ENCODE measurements at regions not wholly inside any gene's neighbourhood (a gene's known extent, or its start where the extent isn't known, plus 50 kb on each side); places are given as distances from the start of the nearest gene placed in this dataset.

DNA sequence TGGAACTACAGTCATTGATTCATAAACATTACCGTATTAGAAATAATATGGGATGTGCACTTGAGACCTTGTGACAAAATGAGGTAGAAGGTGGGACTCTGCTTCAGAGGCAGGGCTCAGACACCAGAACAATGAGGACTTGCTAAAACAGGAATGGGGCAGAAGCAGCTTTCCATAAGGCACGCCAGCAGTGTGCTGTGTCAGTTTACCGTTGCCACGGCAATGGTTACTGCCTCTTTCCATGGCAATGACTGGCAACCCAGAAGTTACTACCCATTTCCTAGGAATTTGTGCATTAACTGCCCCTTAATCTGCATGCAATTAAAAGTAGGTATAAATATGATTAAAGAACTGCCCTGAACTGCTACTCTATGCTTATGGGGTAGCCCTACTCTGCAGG, 169.0 kb downstream of the CHRM3 start:
- H3K27ac Mint-ChIP-seq = peak overlapping the region; percentile 17; the same call in 1 of the 2 replicates
- Histone ChIP-seq H2AFZ (no peak overlapping the region), H3K9me2 (ENCODE audit: insufficient read depth) (0 out of 2 replicates have a peak, but pooled peaks cover 2% of the 10 kb centered on the region), H3K4me2 (no peak overlapping the region), H3K4me3 (no peak overlapping the region), H3K36me3 (ENCODE audit: insufficient read depth) (no peaks in the 10 kb centered on the region), H3K27me3 (ENCODE audit: insufficient read depth) (no peaks in the 10 kb centered on the region), H3K27ac (ENCODE audit: low read depth) (no peak overlapping the region), H4K20me1 (replicated peaks; ENCODE audit: insufficient read depth) (no peaks in the 10 kb centered on the region), H3F3A (replicated peaks; ENCODE audit: low read depth) (no peaks in the 10 kb centered on the region), H3K79me2 (replicated peaks; ENCODE audit: insufficient read depth) (no peaks in the 10 kb centered on the region), H3K4me1 (ENCODE audit: insufficient read depth) (no peaks in the 10 kb centered on the region)
- no peak overlapping the region for H3K4me3 Mint-ChIP-seq
- H3K9me3 Mint-ChIP-seq = no peaks in the 10 kb centered on the region
- H3K27me3 Mint-ChIP-seq (ENCODE audit: insufficient read depth, low read depth, poor library complexity) = no peaks in the 10 kb centered on the region
- peak; percentile 60 for DNase-seq (ENCODE audit: low spot score)
- ATAC-seq = peak; percentile 88
- no peaks in the 10 kb centered on the region for H3K36me3 Mint-ChIP-seq (ENCODE audit: low read depth)
- H3K4me1 Mint-ChIP-seq = no peaks in the 10 kb centered on the region
- TF ChIP-seq STAT1 (IDR thresholded peaks at IDR 0.05; ENCODE audit: unreplicated experiment) (no peak), EZH2phosphoT487 (IDR thresholded peaks at IDR 0.05; ENCODE audit: unreplicated experiment) (no peak), POLR2AphosphoS5 (IDR thresholded peaks at IDR 0.05; ENCODE audit: low read depth) (no peak), JUNB (IDR thresholded peaks at IDR 0.05; ENCODE audit: unreplicated experiment) (no peak)

- no peak for DNase-seq (ENCODE audit: low spot score)
- Histone ChIP-seq H3K36me3 (ENCODE audit: insufficient read depth) (no peaks in the 10 kb centered on the region), H3F3A (replicated peaks; ENCODE audit: low read depth) (no peaks in the 10 kb centered on the region), H3K4me1 (ENCODE audit: insufficient read depth) (no peaks in the 10 kb centered on the region), H4K20me1 (replicated peaks; ENCODE audit: insufficient read depth) (no peaks in the 10 kb centered on the region), H3K79me2 (replicated peaks; ENCODE audit: insufficient read depth) (no peaks in the 10 kb centered on the region), H3K27ac (ENCODE audit: low read depth) (no peak overlapping the region), H3K9me2 (ENCODE audit: insufficient read depth) (0 out of 2 replicates have a peak, but pooled peaks cover 2% of the 10 kb centered on the region), H3K4me3 (no peak overlapping the region), H2AFZ (no peak overlapping the region), H3K4me2 (no peak overlapping the region), H3K27me3 (ENCODE audit: insufficient read depth) (no peaks in the 10 kb centered on the region)
- H3K27ac Mint-ChIP-seq = no peak overlapping the region
- no peaks in the 10 kb centered on the region for H3K27me3 Mint-ChIP-seq (ENCODE audit: insufficient read depth, low read depth, poor library complexity)
- no peaks in the 10 kb centered on the region for H3K36me3 Mint-ChIP-seq (ENCODE audit: low read depth)
- no peak overlapping the region for H3K4me3 Mint-ChIP-seq
- no peak for ATAC-seq
- no peak for TF ChIP-seq POLR2AphosphoS5 (IDR thresholded peaks at IDR 0.05; ENCODE audit: low read depth)
- TF ChIP-seq NANOG (IDR thresholded peaks at IDR 0.05; ENCODE audit: borderline replicate concordance) = no peak
- TF ChIP-seq, protein P1, sequence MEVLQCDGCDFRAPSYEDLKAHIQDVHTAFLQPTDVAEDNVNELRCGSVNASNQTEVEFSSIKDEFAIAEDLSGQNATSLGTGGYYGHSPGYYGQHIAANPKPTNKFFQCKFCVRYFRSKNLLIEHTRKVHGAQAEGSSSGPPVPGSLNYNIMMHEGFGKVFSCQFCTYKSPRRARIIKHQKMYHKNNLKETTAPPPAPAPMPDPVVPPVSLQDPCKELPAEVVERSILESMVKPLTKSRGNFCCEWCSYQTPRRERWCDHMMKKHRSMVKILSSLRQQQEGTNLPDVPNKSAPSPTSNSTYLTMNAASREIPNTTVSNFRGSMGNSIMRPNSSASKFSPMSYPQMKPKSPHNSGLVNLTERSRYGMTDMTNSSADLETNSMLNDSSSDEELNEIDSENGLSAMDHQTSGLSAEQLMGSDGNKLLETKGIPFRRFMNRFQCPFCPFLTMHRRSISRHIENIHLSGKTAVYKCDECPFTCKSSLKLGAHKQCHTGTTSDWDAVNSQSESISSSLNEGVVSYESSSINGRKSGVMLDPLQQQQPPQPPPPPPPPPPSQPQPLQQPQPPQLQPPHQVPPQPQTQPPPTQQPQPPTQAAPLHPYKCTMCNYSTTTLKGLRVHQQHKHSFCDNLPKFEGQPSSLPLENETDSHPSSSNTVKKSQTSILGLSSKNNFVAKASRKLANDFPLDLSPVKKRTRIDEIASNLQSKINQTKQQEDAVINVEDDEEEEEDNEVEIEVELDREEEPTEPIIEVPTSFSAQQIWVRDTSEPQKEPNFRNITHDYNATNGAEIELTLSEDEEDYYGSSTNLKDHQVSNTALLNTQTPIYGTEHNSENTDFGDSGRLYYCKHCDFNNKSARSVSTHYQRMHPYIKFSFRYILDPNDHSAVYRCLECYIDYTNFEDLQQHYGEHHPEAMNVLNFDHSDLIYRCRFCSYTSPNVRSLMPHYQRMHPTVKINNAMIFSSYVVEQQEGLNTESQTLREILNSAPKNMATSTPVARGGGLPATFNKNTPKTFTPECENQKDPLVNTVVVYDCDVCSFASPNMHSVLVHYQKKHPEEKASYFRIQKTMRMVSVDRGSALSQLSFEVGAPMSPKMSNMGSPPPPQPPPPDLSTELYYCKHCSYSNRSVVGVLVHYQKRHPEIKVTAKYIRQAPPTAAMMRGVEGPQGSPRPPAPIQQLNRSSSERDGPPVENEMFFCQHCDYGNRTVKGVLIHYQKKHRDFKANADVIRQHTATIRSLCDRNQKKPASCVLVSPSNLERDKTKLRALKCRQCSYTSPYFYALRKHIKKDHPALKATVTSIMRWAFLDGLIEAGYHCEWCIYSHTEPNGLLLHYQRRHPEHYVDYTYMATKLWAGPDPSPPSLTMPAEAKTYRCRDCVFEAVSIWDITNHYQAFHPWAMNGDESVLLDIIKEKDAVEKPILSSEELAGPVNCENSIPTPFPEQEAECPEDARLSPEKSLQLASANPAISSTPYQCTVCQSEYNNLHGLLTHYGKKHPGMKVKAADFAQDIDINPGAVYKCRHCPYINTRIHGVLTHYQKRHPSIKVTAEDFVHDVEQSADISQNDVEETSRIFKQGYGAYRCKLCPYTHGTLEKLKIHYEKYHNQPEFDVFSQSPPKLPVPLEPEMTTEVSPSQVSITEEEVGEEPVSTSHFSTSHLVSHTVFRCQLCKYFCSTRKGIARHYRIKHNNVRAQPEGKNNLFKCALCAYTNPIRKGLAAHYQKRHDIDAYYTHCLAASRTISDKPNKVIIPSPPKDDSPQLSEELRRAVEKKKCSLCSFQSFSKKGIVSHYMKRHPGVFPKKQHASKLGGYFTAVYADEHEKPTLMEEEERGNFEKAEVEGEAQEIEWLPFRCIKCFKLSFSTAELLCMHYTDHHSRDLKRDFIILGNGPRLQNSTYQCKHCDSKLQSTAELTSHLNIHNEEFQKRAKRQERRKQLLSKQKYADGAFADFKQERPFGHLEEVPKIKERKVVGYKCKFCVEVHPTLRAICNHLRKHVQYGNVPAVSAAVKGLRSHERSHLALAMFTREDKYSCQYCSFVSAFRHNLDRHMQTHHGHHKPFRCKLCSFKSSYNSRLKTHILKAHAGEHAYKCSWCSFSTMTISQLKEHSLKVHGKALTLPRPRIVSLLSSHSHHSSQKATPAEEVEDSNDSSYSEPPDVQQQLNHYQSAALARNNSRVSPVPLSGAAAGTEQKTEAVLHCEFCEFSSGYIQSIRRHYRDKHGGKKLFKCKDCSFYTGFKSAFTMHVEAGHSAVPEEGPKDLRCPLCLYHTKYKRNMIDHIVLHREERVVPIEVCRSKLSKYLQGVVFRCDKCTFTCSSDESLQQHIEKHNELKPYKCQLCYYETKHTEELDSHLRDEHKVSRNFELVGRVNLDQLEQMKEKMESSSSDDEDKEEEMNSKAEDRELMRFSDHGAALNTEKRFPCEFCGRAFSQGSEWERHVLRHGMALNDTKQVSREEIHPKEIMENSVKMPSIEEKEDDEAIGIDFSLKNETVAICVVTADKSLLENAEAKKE (CRISPR knock-in tag; IDR thresholded peaks at IDR 0.05) = no peak
- TF ChIP-seq, protein P2, sequence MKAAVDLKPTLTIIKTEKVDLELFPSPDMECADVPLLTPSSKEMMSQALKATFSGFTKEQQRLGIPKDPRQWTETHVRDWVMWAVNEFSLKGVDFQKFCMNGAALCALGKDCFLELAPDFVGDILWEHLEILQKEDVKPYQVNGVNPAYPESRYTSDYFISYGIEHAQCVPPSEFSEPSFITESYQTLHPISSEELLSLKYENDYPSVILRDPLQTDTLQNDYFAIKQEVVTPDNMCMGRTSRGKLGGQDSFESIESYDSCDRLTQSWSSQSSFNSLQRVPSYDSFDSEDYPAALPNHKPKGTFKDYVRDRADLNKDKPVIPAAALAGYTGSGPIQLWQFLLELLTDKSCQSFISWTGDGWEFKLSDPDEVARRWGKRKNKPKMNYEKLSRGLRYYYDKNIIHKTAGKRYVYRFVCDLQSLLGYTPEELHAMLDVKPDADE (IDR thresholded peaks at IDR 0.05) = no peak
- TF ChIP-seq JUNB (IDR thresholded peaks at IDR 0.05; ENCODE audit: unreplicated experiment) = no peak
- TF ChIP-seq EZH2phosphoT487 (IDR thresholded peaks at IDR 0.05; ENCODE audit: unreplicated experiment) = no peak
- TF ChIP-seq STAT1 (IDR thresholded peaks at IDR 0.05; ENCODE audit: unreplicated experiment) = no peak
- H3K4me1 Mint-ChIP-seq = peaks cover 7% of the 10 kb centered on the region; the same call in 2 of the 3 replicates
- no peaks in the 10 kb centered on the region for H3K9me3 Mint-ChIP-seq
Measured at GRCh38 chr1:239558559-239558958, 172.2 kb downstream of the CHRM3 start.

All from GM23338 (cell line).